CD4-positive, alpha-beta T cell treated with Interleukin-12 subunit alpha and Interleukin-12 subunit beta, for 1 hour (primary cell): ENCODE measurements at regions not wholly inside any gene's neighbourhood (a gene's known extent, or its start where the extent isn't known, plus 50 kb on each side); places are given as distances from the start of the nearest gene placed in this dataset.

ENCODE experiments used
- DNase-seq: peaks from one replicate; pipeline ENCODE4 v3.0.0-alpha.2; 2020

GRCh38 chr13:78325585-78325984 lies 277.8 kb downstream of the POU4F1 start:
- no peak for DNase-seq

GRCh38 chr13:78323848-78324247 lies 279.5 kb downstream of the POU4F1 start:
- DNase-seq, result no peak

- no peak for DNase-seq
Observed at GRCh38 chr13:78323040-78323439, 280.3 kb downstream of the POU4F1 start.

- DNase-seq, result no peak
Observed at GRCh38 chr13:78319101-78319627, 284.2 kb downstream of the POU4F1 start.

GRCh38 chr13:78317030-78317429 lies 286.3 kb downstream of the POU4F1 start:
- no peak for DNase-seq

GRCh38 chr13:78309497-78310180 lies 293.7 kb downstream of the POU4F1 start:
- DNase-seq, result no peak

GRCh38 chr13:78306519-78307206 lies 296.7 kb downstream of the POU4F1 start:
- no peak for DNase-seq

- no peak for DNase-seq
Observed at GRCh38 chr13:78305171-78305570, 298.2 kb downstream of the POU4F1 start.

- no peak for DNase-seq
Observed at GRCh38 chr13:78299832-78300623, 303.3 kb downstream of the POU4F1 start.

GRCh38 chr13:78298657-78299056 lies 304.7 kb downstream of the POU4F1 start:
- DNase-seq, result no peak

GRCh38 chr13:78286748-78287147 lies 316.6 kb downstream of the POU4F1 start:
- no peak for DNase-seq

GRCh38 chr13:78265098-78265497 lies 338.3 kb downstream of the POU4F1 start:
- no peak for DNase-seq

- DNase-seq, result no peak
Observed at GRCh38 chr13:78258304-78258703, 339.7 kb upstream of the EDNRB start.

- DNase-seq, result no peak
Observed at GRCh38 chr13:78256484-78256883, 337.9 kb upstream of the EDNRB start.

GRCh38 chr13:78254113-78254512 lies 335.5 kb upstream of the EDNRB start:
- no peak for DNase-seq

GRCh38 chr13:78247362-78247761 lies 328.7 kb upstream of the EDNRB start:
- no peak for DNase-seq

- no peak for DNase-seq
Observed at GRCh38 chr13:78241278-78241919, 322.8 kb upstream of the EDNRB start.

GRCh38 chr13:78239714-78240113 lies 321.1 kb upstream of the EDNRB start:
- DNase-seq, result no peak

GRCh38 chr13:78238911-78239310 lies 320.3 kb upstream of the EDNRB start:
- DNase-seq, result no peak

GRCh38 chr13:78228940-78229339 lies 310.3 kb upstream of the EDNRB start:
- DNase-seq, result no peak

GRCh38 chr13:78228211-78228610 lies 309.6 kb upstream of the EDNRB start:
- no peak for DNase-seq

GRCh38 chr13:78227709-78228108 lies 309.1 kb upstream of the EDNRB start:
- DNase-seq, result no peak

- DNase-seq, result no peak
Observed at GRCh38 chr13:78215458-78216108, 297.0 kb upstream of the EDNRB start.
